Upper lobe of left lung (tissue), 4 donors: ENCODE measurements at regions not wholly inside any gene's neighbourhood (a gene's known extent, or its start where the extent isn't known, plus 50 kb on each side); places are given as distances from the start of the nearest gene placed in this dataset.

Experiments
- EP300 ChIP-seq, 4 donors: sonication (generic); formaldehyde crosslinking; IDR thresholded peaks; one replicate each; pipeline ENCODE4 v1.5.1; 2017; ENCODE audit warnings: antibody characterized with exemption in 4 of 4, control low read depth in 2 of 4
- POLR2A ChIP-seq, 4 donors: fragments of 450-650 bp; IDR thresholded peaks; one replicate each; pipeline ENCODE4 v1.5.1; 2016 to 2017; ENCODE audit warnings: antibody characterized with exemption in 4 of 4, mild to moderate bottlenecking in 2 of 4
- POLR2AphosphoS5 ChIP-seq, 2 donors: sonication (generic); formaldehyde crosslinking; IDR thresholded peaks; one replicate each; pipeline ENCODE4 v1.5.1; 2017; ENCODE audit warnings: antibody characterized with exemption in 2 of 2
- TF ChIP-seq, protein P1 (sequence below), 6 experiments: fragments of 450-650 bp in 4 of 6; fragments of 200-600 bp in 2 of 6; sonication (generic) in 2 of 6; IDR thresholded peaks; one replicate each; pipeline ENCODE4 v1.5.1; 2016 to 2019; ENCODE audit warnings: antibody characterized with exemption in 6 of 6

DNA sequence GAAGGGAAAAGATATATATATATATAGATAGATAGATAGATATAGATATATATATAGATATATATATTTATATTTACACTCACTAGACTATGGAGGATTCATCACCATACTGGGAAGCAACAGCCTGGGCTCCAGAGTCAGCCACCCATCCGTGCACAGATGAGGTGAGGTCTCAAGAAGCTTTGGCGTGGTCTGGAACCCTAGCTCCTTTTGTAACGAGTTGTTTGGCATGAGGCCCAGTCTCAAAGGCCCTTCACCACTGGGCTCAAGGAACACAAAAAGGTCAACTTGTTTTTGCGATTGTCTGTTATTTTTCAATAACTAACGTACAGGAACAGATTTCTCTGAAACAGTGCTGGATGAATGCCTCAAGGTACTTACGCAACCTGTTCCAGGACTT is 448.7 kb downstream of the CMPK2 start:
- TF ChIP-seq, protein P1, sequence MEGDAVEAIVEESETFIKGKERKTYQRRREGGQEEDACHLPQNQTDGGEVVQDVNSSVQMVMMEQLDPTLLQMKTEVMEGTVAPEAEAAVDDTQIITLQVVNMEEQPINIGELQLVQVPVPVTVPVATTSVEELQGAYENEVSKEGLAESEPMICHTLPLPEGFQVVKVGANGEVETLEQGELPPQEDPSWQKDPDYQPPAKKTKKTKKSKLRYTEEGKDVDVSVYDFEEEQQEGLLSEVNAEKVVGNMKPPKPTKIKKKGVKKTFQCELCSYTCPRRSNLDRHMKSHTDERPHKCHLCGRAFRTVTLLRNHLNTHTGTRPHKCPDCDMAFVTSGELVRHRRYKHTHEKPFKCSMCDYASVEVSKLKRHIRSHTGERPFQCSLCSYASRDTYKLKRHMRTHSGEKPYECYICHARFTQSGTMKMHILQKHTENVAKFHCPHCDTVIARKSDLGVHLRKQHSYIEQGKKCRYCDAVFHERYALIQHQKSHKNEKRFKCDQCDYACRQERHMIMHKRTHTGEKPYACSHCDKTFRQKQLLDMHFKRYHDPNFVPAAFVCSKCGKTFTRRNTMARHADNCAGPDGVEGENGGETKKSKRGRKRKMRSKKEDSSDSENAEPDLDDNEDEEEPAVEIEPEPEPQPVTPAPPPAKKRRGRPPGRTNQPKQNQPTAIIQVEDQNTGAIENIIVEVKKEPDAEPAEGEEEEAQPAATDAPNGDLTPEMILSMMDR (IDR thresholded peaks at IDR 0.05): no peak
- no peak for TF ChIP-seq POLR2A (IDR thresholded peaks at IDR 0.05)
- TF ChIP-seq EP300 (IDR thresholded peaks at IDR 0.05): no peak
- TF ChIP-seq POLR2AphosphoS5 (IDR thresholded peaks at IDR 0.05): no peak
